HL-60 (cell line): ENCODE measurements at regions not wholly inside any gene's neighbourhood (a gene's known extent, or its start where the extent isn't known, plus 50 kb on each side); places are given as distances from the start of the nearest gene placed in this dataset.

Experiments used
- POLR2AphosphoS5 ChIP-seq: IDR thresholded peaks from 2 replicates; pipeline ENCODE4 v1.6.1; 2012; ENCODE audit warnings: low read depth
- SPI1 ChIP-seq: IDR thresholded peaks from 2 replicates; pipeline ENCODE4 v1.6.1; 2012; ENCODE audit warnings: low read depth, mild to moderate bottlenecking, borderline replicate concordance
- TF ChIP-seq, protein P1 (sequence below): IDR thresholded peaks from one replicate; pipeline ENCODE4 v1.5.1; 2011; ENCODE audit warnings: low read length, control low read depth, inconsistent platforms; ENCODE audit not compliant: insufficient read depth

DNA sequence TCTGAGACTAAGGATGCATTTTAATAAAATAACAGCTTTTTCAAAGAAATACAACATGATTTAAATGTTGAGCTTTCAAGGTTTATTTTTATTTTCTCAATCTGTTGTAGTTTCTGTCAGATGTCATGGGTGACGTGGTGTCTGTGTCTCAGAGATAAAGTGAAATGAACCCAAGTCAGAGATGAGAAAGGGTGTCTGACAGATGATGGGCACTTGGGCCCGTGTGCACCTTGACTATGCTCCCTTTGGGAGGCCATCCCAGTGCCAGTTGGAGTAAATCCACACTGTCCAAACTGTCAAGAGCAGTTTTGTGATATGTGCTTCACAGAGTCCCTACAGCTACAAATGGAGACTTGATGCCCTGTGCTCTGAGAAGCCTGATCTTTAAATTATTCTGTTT is 536.9 kb upstream of the FAM174A start:
- TF ChIP-seq POLR2AphosphoS5 (no peak), SPI1 (no peak)
- TF ChIP-seq, protein P1, sequence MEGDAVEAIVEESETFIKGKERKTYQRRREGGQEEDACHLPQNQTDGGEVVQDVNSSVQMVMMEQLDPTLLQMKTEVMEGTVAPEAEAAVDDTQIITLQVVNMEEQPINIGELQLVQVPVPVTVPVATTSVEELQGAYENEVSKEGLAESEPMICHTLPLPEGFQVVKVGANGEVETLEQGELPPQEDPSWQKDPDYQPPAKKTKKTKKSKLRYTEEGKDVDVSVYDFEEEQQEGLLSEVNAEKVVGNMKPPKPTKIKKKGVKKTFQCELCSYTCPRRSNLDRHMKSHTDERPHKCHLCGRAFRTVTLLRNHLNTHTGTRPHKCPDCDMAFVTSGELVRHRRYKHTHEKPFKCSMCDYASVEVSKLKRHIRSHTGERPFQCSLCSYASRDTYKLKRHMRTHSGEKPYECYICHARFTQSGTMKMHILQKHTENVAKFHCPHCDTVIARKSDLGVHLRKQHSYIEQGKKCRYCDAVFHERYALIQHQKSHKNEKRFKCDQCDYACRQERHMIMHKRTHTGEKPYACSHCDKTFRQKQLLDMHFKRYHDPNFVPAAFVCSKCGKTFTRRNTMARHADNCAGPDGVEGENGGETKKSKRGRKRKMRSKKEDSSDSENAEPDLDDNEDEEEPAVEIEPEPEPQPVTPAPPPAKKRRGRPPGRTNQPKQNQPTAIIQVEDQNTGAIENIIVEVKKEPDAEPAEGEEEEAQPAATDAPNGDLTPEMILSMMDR = no peak
